Mammary epithelial cell (primary cell): ENCODE measurements at regions not wholly inside any gene's neighbourhood (a gene's known extent, or its start where the extent isn't known, plus 50 kb on each side); places are given as distances from the start of the nearest gene placed in this dataset.

Source experiments
- CTCF ChIP-seq, 2 donors: IDR thresholded peaks in 1 of 2; conservative IDR thresholded peaks in 1 of 2; 2 replicates each; pipeline ENCODE4 v1.5.1; 2011 to 2012; ENCODE audit warnings: inconsistent platforms in 2 of 2, low read length in 2 of 2, mild to moderate bottlenecking in 2 of 2, control low read depth in 1 of 2, low read depth in 1 of 2; ENCODE audit not compliant: insufficient read depth in 1 of 2; ENCODE audit errors: extremely low read depth in 1 of 2
- EZH2 ChIP-seq: IDR thresholded peaks from 2 replicates; pipeline ENCODE4 v1.6.1; 2012; ENCODE audit warnings: low read length, inconsistent platforms, borderline replicate concordance

GRCh38 chr21:24208562-24209260 is 1398.6 kb downstream of the MRPL39 start:
- no peak for TF ChIP-seq CTCF (conservative IDR thresholded peaks at IDR 0.05 in 1 of 2, IDR thresholded peaks at IDR 0.05 in 1 of 2; ENCODE audit: extremely low read depth in 1 of 2, insufficient read depth in 1 of 2, low read depth in 1 of 2, low read length in 2 of 2)
- TF ChIP-seq EZH2 = no peak
